ENCODE measurements at regions not wholly inside any gene's neighbourhood (a gene's known extent, or its start where the extent isn't known, plus 50 kb on each side); places are given as distances from the start of the nearest gene placed in this dataset.

- Histone ChIP-seq H3K79me2 (ENCODE audit: insufficient read depth, low read length) (no peaks in the 10 kb centered on the region), H2AFZ (ENCODE audit: low read depth, low read length) (no peak overlapping the region), H3K4me1 (ENCODE audit: insufficient read depth, low read length) (no peaks in the 10 kb centered on the region), H3K4me3 (ENCODE audit: insufficient read depth, low read depth, low read length) (no peak overlapping the region), H3K36me3 (ENCODE audit: insufficient read depth, low read length) (no peaks in the 10 kb centered on the region), H4K20me1 (ENCODE audit: insufficient read depth, low read length) (no peaks in the 10 kb centered on the region), H3K27me3 (ENCODE audit: insufficient read depth, low read length) (no peaks in the 10 kb centered on the region), H3K4me2 (ENCODE audit: low read length) (no peak overlapping the region), H3K9me3 (ENCODE audit: insufficient read depth, low read depth, low read length) (peaks cover 6% of the 10 kb centered on the region), H3K9ac (ENCODE audit: low read length) (no peak overlapping the region), H3K27ac (ENCODE audit: low read depth, low read length) (no peak overlapping the region)
- Mint-ChIP-seq H3K27me3 (ENCODE audit: low read depth, unreplicated experiment) (peaks cover 7% of the 10 kb centered on the region), H3K4me1 (ENCODE audit: low read depth, unreplicated experiment) (peaks cover 2% of the 10 kb centered on the region), H3K9me3 (ENCODE audit: unreplicated experiment) (peaks cover 1% of the 10 kb centered on the region), H3K4me3 (ENCODE audit: unreplicated experiment) (no peak overlapping the region), H3K36me3 (ENCODE audit: low read depth, unreplicated experiment) (no peaks in the 10 kb centered on the region), H3K27ac (ENCODE audit: unreplicated experiment) (no peak overlapping the region)
- DNase-seq (ENCODE audit: low read depth) (no peak), FAIRE-seq (no peak)
- TF ChIP-seq EZH2 (IDR thresholded peaks at IDR 0.05; ENCODE audit: insufficient read depth, low read length) (no peak), CTCF (IDR thresholded peaks at IDR 0.05; ENCODE audit: insufficient read depth, low read depth, low read length) (no peak)
Observed at GRCh38 chr13:22647156-22647850, 533.5 kb upstream of the SGCG start.

GRCh38 chr13:22648320-22648801, 532.4 kb upstream of the SGCG start:
- DNase-seq (ENCODE audit: low read depth): no peak
- Histone ChIP-seq H4K20me1 (ENCODE audit: insufficient read depth, low read length) (no peaks in the 10 kb centered on the region), H3K9me3 (ENCODE audit: insufficient read depth, low read depth, low read length) (peaks cover 6% of the 10 kb centered on the region), H3K36me3 (ENCODE audit: insufficient read depth, low read length) (no peaks in the 10 kb centered on the region), H2AFZ (ENCODE audit: low read depth, low read length) (no peak overlapping the region), H3K4me3 (ENCODE audit: insufficient read depth, low read depth, low read length) (no peak overlapping the region), H3K27me3 (ENCODE audit: insufficient read depth, low read length) (no peaks in the 10 kb centered on the region), H3K27ac (ENCODE audit: low read depth, low read length) (no peak overlapping the region), H3K4me1 (ENCODE audit: insufficient read depth, low read length) (no peaks in the 10 kb centered on the region), H3K4me2 (ENCODE audit: low read length) (no peak overlapping the region), H3K9ac (ENCODE audit: low read length) (no peak overlapping the region), H3K79me2 (ENCODE audit: insufficient read depth, low read length) (no peaks in the 10 kb centered on the region)
- H3K4me3 Mint-ChIP-seq (ENCODE audit: unreplicated experiment): no peak overlapping the region
- H3K27me3 Mint-ChIP-seq (ENCODE audit: low read depth, unreplicated experiment): peaks cover 3% of the 10 kb centered on the region
- H3K27ac Mint-ChIP-seq (ENCODE audit: unreplicated experiment): no peak overlapping the region
- no peak for FAIRE-seq
- H3K4me1 Mint-ChIP-seq (ENCODE audit: low read depth, unreplicated experiment): peaks cover 2% of the 10 kb centered on the region
- peaks cover 1% of the 10 kb centered on the region for H3K9me3 Mint-ChIP-seq (ENCODE audit: unreplicated experiment)
- no peak for TF ChIP-seq EZH2 (IDR thresholded peaks at IDR 0.05; ENCODE audit: insufficient read depth, low read length)
- no peak for TF ChIP-seq CTCF (IDR thresholded peaks at IDR 0.05; ENCODE audit: insufficient read depth, low read depth, low read length)
- no peaks in the 10 kb centered on the region for H3K36me3 Mint-ChIP-seq (ENCODE audit: low read depth, unreplicated experiment)

GRCh38 chr13:22652796-22653195, 528.0 kb upstream of the SGCG start:
- no peaks in the 10 kb centered on the region for H3K36me3 Mint-ChIP-seq (ENCODE audit: low read depth, unreplicated experiment)
- H4K20me1 ChIP-seq (ENCODE audit: insufficient read depth, low read length): no peaks in the 10 kb centered on the region
- no peak overlapping the region for H3K27ac ChIP-seq (ENCODE audit: low read depth, low read length)
- TF ChIP-seq EZH2 (IDR thresholded peaks at IDR 0.05; ENCODE audit: insufficient read depth, low read length) (no peak), CTCF (IDR thresholded peaks at IDR 0.05; ENCODE audit: insufficient read depth, low read depth, low read length) (no peak)
- no peaks in the 10 kb centered on the region for H3K27me3 ChIP-seq (ENCODE audit: insufficient read depth, low read length)
- H3K4me3 Mint-ChIP-seq (ENCODE audit: unreplicated experiment): no peak overlapping the region
- H3K4me1 ChIP-seq (ENCODE audit: insufficient read depth, low read length): no peaks in the 10 kb centered on the region
- no peak overlapping the region for H3K4me3 ChIP-seq (ENCODE audit: insufficient read depth, low read depth, low read length)
- peaks cover 2% of the 10 kb centered on the region for H3K4me1 Mint-ChIP-seq (ENCODE audit: low read depth, unreplicated experiment)
- DNase-seq (ENCODE audit: low read depth): no peak
- H3K36me3 ChIP-seq (ENCODE audit: insufficient read depth, low read length): no peaks in the 10 kb centered on the region
- FAIRE-seq: no peak
- no peaks in the 10 kb centered on the region for H3K79me2 ChIP-seq (ENCODE audit: insufficient read depth, low read length)
- H3K9ac ChIP-seq (ENCODE audit: low read length): no peak overlapping the region
- H3K27me3 Mint-ChIP-seq (ENCODE audit: low read depth, unreplicated experiment): peaks cover 2% of the 10 kb centered on the region
- no peak overlapping the region for H3K27ac Mint-ChIP-seq (ENCODE audit: unreplicated experiment)
- H2AFZ ChIP-seq (ENCODE audit: low read depth, low read length): no peak overlapping the region
- no peak overlapping the region for H3K4me2 ChIP-seq (ENCODE audit: low read length)
- H3K9me3 ChIP-seq (ENCODE audit: insufficient read depth, low read depth, low read length): peaks cover 6% of the 10 kb centered on the region
- peaks cover 1% of the 10 kb centered on the region for H3K9me3 Mint-ChIP-seq (ENCODE audit: unreplicated experiment)
